Mesenchymal stem cell (in vitro differentiated cells and primary cell): ENCODE measurements at regions not wholly inside any gene's neighbourhood (a gene's known extent, or its start where the extent isn't known, plus 50 kb on each side); places are given as distances from the start of the nearest gene placed in this dataset.

Source experiments
- DNase-seq: peaks from one replicate; pipeline ENCODE4 v3.0.0-alpha.2; 2013
- H2AFZ ChIP-seq: one replicate; pipeline ENCODE4 v1.6.1; 2013; ENCODE audit warnings: low read depth, mild to moderate bottlenecking, control low read depth, inconsistent platforms, low read length, moderate library complexity
- H2AK5ac ChIP-seq: 2 replicates; pipeline ENCODE4 v1.6.1; 2013; ENCODE audit warnings: low read length, moderate library complexity, mild to moderate bottlenecking, inconsistent platforms; ENCODE audit not compliant: severe bottlenecking
- H2BK120ac ChIP-seq: one replicate; pipeline ENCODE4 v1.6.1; 2013; ENCODE audit warnings: low read depth, mild to moderate bottlenecking, inconsistent platforms, low read length, moderate library complexity
- H2BK12ac ChIP-seq, 2 experiments: one replicate each; pipeline ENCODE4 v1.6.1; 2013; ENCODE audit warnings: inconsistent platforms in 2 of 2, low read length in 2 of 2, mild to moderate bottlenecking in 2 of 2, moderate library complexity in 2 of 2, control low read depth in 1 of 2
- H2BK15ac ChIP-seq: one replicate; pipeline ENCODE4 v1.6.1; 2013; ENCODE audit warnings: mild to moderate bottlenecking, low read depth, inconsistent platforms; ENCODE audit not compliant: poor library complexity, severe bottlenecking
- H2BK5ac ChIP-seq: 2 replicates; pipeline ENCODE4 v1.6.1; 2013; ENCODE audit warnings: low read depth, mild to moderate bottlenecking, low read length, control low read depth, inconsistent platforms; ENCODE audit not compliant: poor library complexity, severe bottlenecking
- H3K14ac ChIP-seq, 2 experiments: one replicate each; pipeline ENCODE4 v1.6.1; 2013; ENCODE audit warnings: inconsistent platforms in 2 of 2, low read length in 2 of 2, control low read depth in 1 of 2, mild to moderate bottlenecking in 1 of 2, moderate library complexity in 1 of 2
- H3K18ac ChIP-seq, 2 experiments: one replicate each; pipeline ENCODE4 v1.6.1; 2013; ENCODE audit warnings: inconsistent platforms in 2 of 2, low read length in 2 of 2, control low read depth in 1 of 2, low read depth in 1 of 2, mild to moderate bottlenecking in 1 of 2
- H3K23ac ChIP-seq, 2 experiments: one replicate each; pipeline ENCODE4 v1.6.1; 2013; ENCODE audit warnings: inconsistent platforms in 2 of 2, low read length in 2 of 2, mild to moderate bottlenecking in 2 of 2, moderate library complexity in 2 of 2, control low read depth in 1 of 2
- H3K27ac ChIP-seq: 2 replicates; pipeline ENCODE4 v1.5.1; 2013; ENCODE audit warnings: mild to moderate bottlenecking, moderate library complexity, low read length, control low read depth, inconsistent platforms; ENCODE audit not compliant: poor library complexity, severe bottlenecking
- H3K27me3 ChIP-seq, 2 experiments: 2 replicates each; pipeline versions ENCODE4 v1.6.1 to v1.7.0; 2013; ENCODE audit warnings: low read length in 2 of 2, mild to moderate bottlenecking in 2 of 2, moderate library complexity in 2 of 2, control low read depth in 1 of 2, inconsistent platforms in 1 of 2; ENCODE audit not compliant: control insufficient read depth in 1 of 2, insufficient read depth in 1 of 2
- H3K36me3 ChIP-seq, 2 experiments: 2 replicates each; pipeline versions ENCODE4 v1.6.1 to v1.7.0; 2013; ENCODE audit warnings: low read length in 2 of 2, control low read depth in 1 of 2, inconsistent platforms in 1 of 2, low read depth in 1 of 2, mild to moderate bottlenecking in 1 of 2; ENCODE audit not compliant: insufficient read depth in 2 of 2, control insufficient read depth in 1 of 2
- H3K4ac ChIP-seq, 2 experiments: one replicate each; pipeline ENCODE4 v1.6.1; 2013; ENCODE audit warnings: inconsistent platforms in 2 of 2, low read length in 2 of 2, mild to moderate bottlenecking in 2 of 2, moderate library complexity in 2 of 2, control low read depth in 1 of 2, low read depth in 1 of 2
- H3K4me1 ChIP-seq: 2 replicates; pipeline ENCODE4 v1.6.1; 2013; ENCODE audit warnings: low read depth, low read length, control low read depth; ENCODE audit not compliant: control insufficient read depth, insufficient read depth
- H3K4me2 ChIP-seq: 2 replicates; pipeline ENCODE4 v1.6.1; 2013; ENCODE audit warnings: low read length, mild to moderate bottlenecking, inconsistent platforms; ENCODE audit not compliant: poor library complexity, severe bottlenecking
- H3K4me3 ChIP-seq, 2 experiments: 2 replicates each; pipeline versions ENCODE4 v1.5.1 to v1.7.0; 2013; ENCODE audit warnings: low read length in 2 of 2, mild to moderate bottlenecking in 2 of 2, control low read depth in 1 of 2, low read depth in 1 of 2; ENCODE audit not compliant: insufficient read depth in 1 of 2
- H3K79me1 ChIP-seq: replicated peaks from 2 replicates; pipeline ENCODE4 v1.6.1; 2013; ENCODE audit warnings: mild to moderate bottlenecking, control low read depth, low read length, inconsistent platforms; ENCODE audit not compliant: poor library complexity, severe bottlenecking
- H3K9ac ChIP-seq: 2 replicates; pipeline ENCODE4 v1.7.0; 2013; ENCODE audit warnings: mild to moderate bottlenecking, low read length, moderate library complexity
- H3K9me3 ChIP-seq: 2 replicates; pipeline ENCODE4 v1.7.0; 2013; ENCODE audit warnings: mild to moderate bottlenecking, low read length; ENCODE audit not compliant: control insufficient read depth
- H4K8ac ChIP-seq: one replicate; pipeline ENCODE4 v1.6.1; 2013; ENCODE audit warnings: inconsistent platforms, mild to moderate bottlenecking, low read length, moderate library complexity
- H4K91ac ChIP-seq: one replicate; pipeline ENCODE4 v1.6.1; 2013; ENCODE audit warnings: mild to moderate bottlenecking, low read length, inconsistent platforms
- WGBS: methylation state at CpG from one replicate; pipeline ENCODE4 v1.1.7; 2013; ENCODE audit warnings: mixed read lengths; 5-methylcytosine and 5-hydroxymethylcytosine counted together

DNA sequence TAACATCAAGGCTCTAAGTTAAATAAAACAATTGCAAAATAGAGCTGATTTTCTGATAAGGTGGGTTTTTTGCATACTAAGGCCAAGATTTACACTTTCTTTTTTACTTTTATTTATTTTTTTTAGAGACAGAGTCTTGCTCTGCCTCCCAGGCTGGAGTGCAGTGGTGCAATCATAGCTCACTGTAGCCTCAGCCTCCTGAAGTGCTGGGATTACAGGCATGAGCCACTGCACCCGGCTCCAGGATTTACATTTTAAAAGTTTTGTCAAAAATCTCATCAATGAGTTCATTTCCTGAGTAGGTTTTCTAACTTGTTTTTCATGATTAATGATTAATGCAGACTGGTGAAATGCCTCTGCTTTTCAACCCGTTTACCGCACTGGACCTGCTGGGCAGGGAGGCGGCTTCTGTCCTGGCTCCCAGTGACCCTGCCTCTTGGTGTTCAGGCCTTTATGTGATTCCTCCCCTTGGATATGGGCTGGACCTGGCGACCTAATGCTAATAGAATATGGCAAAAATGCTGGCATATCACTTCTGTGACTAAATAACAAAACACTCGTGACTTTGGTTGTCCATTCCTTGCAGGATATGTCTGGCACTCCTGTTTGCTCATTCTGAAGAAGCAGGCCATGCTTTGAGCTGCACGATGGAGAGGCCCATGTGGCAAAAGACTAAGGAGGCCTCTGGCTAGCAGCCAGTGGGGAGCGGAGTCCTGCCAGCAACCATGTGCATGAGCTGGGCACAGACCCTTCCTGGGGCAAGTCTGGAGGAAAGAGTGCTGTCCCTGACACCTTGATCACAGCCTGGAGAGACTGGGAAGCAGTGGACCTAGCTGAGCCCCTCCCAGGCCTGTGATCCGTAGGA, 72.2 kb upstream of the PTCH1 start:
- WGBS, result 74% methylated on average over 7 of the region's 9 CpGs
- H3K27ac ChIP-seq, result peak overlapping the region; percentile 84
- H3K9ac ChIP-seq, result no peak overlapping the region

DNA sequence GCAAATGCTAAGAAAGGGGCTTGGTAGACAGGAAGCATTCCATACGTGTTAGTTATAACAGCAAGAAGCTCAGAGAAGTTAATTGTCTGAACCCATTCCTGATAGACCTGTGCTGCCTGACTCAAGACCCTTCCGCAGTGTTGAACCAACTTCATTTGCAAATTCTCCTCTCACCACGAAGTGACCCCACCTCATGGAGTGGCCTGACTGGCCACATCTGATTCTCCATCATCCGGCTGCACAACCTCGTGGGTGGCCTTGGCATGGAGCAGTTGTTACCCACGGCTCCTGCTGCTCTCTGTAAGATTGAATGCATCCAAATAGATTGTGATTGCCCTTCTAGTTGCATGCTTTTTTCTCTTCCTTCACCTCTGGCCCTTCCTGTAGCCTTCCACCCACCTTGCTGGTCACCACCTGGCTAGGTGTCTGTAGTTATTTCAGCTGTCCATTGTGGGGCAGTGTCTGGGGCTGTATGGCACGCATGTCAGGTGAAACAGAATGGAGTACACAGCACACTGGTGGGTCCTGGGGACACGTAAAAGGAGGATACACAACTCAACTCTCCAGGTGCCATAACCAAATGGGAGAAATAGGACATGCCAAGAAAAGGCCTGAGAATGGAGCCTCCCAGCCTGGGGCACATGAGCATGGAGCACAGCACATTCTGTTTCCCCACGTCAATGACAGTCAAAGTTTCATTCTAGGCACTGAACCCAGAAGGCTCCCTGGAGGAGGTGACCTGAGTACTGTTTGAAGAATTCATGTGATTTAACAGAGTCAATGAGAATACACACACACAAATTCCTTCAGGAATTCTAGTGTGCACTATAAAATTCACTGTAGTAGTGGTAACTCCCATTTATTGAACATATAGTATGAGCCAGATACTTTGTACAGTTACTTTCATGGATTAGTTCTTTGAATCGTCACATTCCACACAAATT, 70.5 kb upstream of the PTCH1 start:
- Histone ChIP-seq H3K79me1 (no peaks in the 10 kb centered on the region), H2BK12ac (no peak overlapping the region), H3K4ac (no peak overlapping the region), H4K91ac (no peak overlapping the region), H2BK120ac (no peak overlapping the region), H3K14ac (no peak overlapping the region), H2BK15ac (no peak overlapping the region), H3K4me2 (no peak overlapping the region), H3K9me3 (no peaks in the 10 kb centered on the region), H3K4me3 (no peak overlapping the region), H3K27ac (no peak overlapping the region), H3K4me1 (peaks cover 29% of the 10 kb centered on the region), H3K9ac (no peak overlapping the region), H4K8ac (no peak overlapping the region), H3K18ac (no peak overlapping the region), H2AFZ (no peak overlapping the region), H3K36me3 (no peaks in the 10 kb centered on the region), H2BK5ac (no peak overlapping the region), H3K23ac (no peak overlapping the region), H2AK5ac (peak overlapping the region; percentile 13), H3K27me3 (peaks cover 0 to 15% of the 10 kb centered on the region in 2 experiments)
- 91% methylated on average over 9 of the region's 10 CpGs for WGBS
- DNase-seq, result no peak

More for the DNA sequence above, 72.2 kb upstream of the PTCH1 start:
- no peak overlapping the region for H2AFZ ChIP-seq
- H3K4me3 ChIP-seq, result no peak overlapping the region
- H3K4me2 ChIP-seq, result no peak overlapping the region
- no peak overlapping the region for H3K4ac ChIP-seq
- H2BK15ac ChIP-seq, result no peak overlapping the region
- H2BK12ac ChIP-seq, result no peak overlapping the region
- H3K9me3 ChIP-seq, result no peaks in the 10 kb centered on the region
- H3K14ac ChIP-seq, result no peak overlapping the region
- H4K8ac ChIP-seq, result no peak overlapping the region
- no peak overlapping the region for H3K23ac ChIP-seq
- H2AK5ac ChIP-seq, result peak overlapping the region; percentile 90
- H4K91ac ChIP-seq, result no peak overlapping the region
- peak; percentile 14 for DNase-seq
- H3K36me3 ChIP-seq, result no peaks in the 10 kb centered on the region
- peaks cover 0 to 15% of the 10 kb centered on the region in 2 experiments for H3K27me3 ChIP-seq
- H2BK120ac ChIP-seq, result no peak overlapping the region
- H2BK5ac ChIP-seq, result peak overlapping the region; percentile 9
- no peak overlapping the region for H3K18ac ChIP-seq
- peaks cover 29% of the 10 kb centered on the region for H3K4me1 ChIP-seq
- no peaks in the 10 kb centered on the region for H3K79me1 ChIP-seq

DNA sequence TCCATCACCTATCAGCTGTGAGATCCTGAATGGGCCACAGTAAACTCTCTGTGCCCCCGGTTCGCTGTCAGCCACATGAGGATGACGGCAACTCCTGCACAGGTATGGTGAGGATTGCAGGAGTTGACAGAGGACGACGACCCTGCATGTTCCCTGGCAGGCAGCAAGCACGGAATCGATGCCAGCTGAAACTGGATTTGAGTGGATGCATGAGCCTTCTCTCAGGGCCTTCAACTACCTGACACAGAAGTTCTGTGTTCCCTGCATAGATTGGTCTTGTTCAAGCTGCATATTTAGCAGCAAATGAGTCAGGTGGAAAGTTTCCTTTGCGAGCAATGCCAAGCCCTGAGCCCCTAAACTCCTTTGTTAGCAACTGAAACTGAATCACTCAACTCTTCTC, 69.6 kb upstream of the PTCH1 start:
- Histone ChIP-seq H3K9ac (no peak overlapping the region), H3K4ac (no peak overlapping the region), H3K4me1 (peaks cover 35% of the 10 kb centered on the region), H3K4me2 (no peak overlapping the region), H2BK12ac (no peak overlapping the region), H4K8ac (no peak overlapping the region), H3K9me3 (no peaks in the 10 kb centered on the region), H3K4me3 (peak overlapping the region in 1 of 2 experiments; percentile 5), H3K27me3 (peaks cover 0 to 22% of the 10 kb centered on the region in 2 experiments), H2BK120ac (no peak overlapping the region), H2AFZ (no peak overlapping the region), H3K27ac (no peak overlapping the region), H3K14ac (peak overlapping the region in 1 of 2 experiments; percentile 72), H2AK5ac (no peak overlapping the region), H3K79me1 (no peaks in the 10 kb centered on the region), H4K91ac (no peak overlapping the region), H3K36me3 (no peaks in the 10 kb centered on the region), H2BK15ac (no peak overlapping the region), H3K18ac (no peak overlapping the region), H2BK5ac (no peak overlapping the region), H3K23ac (peak overlapping the region in 1 of 2 experiments; percentile 41)
- WGBS, result 88% methylated on average over 8 of the region's 8 CpGs
- no peak for DNase-seq

DNA sequence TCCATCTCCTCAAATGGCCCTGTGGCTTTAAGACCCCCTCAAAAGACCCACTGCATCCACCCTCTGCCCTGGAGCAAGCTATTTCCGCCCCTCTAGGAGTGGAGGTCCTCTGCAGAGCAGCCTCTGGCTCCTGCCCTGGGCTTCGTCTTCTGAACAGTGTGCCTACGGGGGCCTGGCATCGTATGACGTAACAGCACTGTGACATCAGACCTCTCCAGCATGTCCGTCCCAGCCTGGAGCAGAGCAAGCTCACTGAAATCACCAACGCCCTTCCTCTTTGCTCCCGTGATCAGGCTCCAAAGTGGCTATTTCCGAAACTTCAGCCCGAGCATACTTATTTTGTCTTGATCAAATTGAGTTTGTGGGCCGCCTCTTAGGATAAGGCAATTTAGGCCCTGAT, 69.1 kb upstream of the PTCH1 start:
- Histone ChIP-seq H4K91ac (no peak overlapping the region), H3K18ac (no peak overlapping the region), H2AK5ac (peak overlapping the region; percentile 71), H3K4me3 (no peak overlapping the region), H2AFZ (no peak overlapping the region), H2BK15ac (no peak overlapping the region), H3K4me2 (no peak overlapping the region), H3K9ac (no peak overlapping the region), H2BK5ac (no peak overlapping the region), H4K8ac (no peak overlapping the region), H3K9me3 (no peaks in the 10 kb centered on the region), H3K23ac (no peak overlapping the region), H3K79me1 (no peaks in the 10 kb centered on the region), H3K14ac (no peak overlapping the region), H3K27me3 (peaks cover 0 to 24% of the 10 kb centered on the region in 2 experiments), H2BK12ac (no peak overlapping the region), H3K27ac (no peak overlapping the region), H2BK120ac (no peak overlapping the region), H3K4me1 (peaks cover 36% of the 10 kb centered on the region), H3K4ac (no peak overlapping the region), H3K36me3 (no peaks in the 10 kb centered on the region)
- DNase-seq, result no peak
- 90% methylated on average over 11 of the region's 11 CpGs for WGBS
